Panc1 (cell line): ENCODE measurements at regions not wholly inside any gene's neighbourhood (a gene's known extent, or its start where the extent isn't known, plus 50 kb on each side); places are given as distances from the start of the nearest gene placed in this dataset.

ENCODE experiments used
- ATAC-seq: fragments of 200-7000 bp; cut with Tn5 transposase; 2 replicates; pipeline ENCODE4 v1.9.1; 2020; ENCODE audit warnings: mild to moderate bottlenecking, moderate library complexity
- BruUV-seq: library from RNA; stranded (reverse); fragments of 400-500 nt; replicated peaks from 2 replicates; lab custom pipeline; 2021; lab: Mats Ljungman, UMichigan
- CTCF ChIA-PET: fragments of 300-600 bp; sonication (Branson Sonifier 250); formaldehyde crosslinking; loops from one replicate; lab custom pipeline; 2022; ENCODE audit warnings: antibody characterized with exemption; lab: Charles Lee
- POLR2A ChIA-PET: fragments of 300-600 bp; sonication (Branson Sonifier 250); formaldehyde crosslinking; loops from one replicate; lab custom pipeline; 2022; ENCODE audit warnings: antibody characterized with exemption; lab: Charles Lee
- DNase-seq: peaks from one replicate; pipeline ENCODE4 v3.0.0-alpha.2; 2010; ENCODE audit warnings: low read depth, low spot score
- H3K27ac ChIP-seq: 2 replicates; pipeline ENCODE4 v1.5.1; 2011; ENCODE audit warnings: mild to moderate bottlenecking, low read length, inconsistent platforms
- H3K27me3 ChIP-seq: fragments of 200-500 bp; sonication (Bioruptor generic); 2 replicates; pipeline ENCODE4 v1.6.0; 2014; ENCODE audit warnings: low read length, inconsistent platforms; ENCODE audit not compliant: control insufficient read depth, insufficient read depth
- H3K36me3 ChIP-seq: fragments of 200-500 bp; sonication (Bioruptor generic); 2 replicates; pipeline ENCODE4 v1.5.1; 2014; ENCODE audit warnings: inconsistent platforms, mild to moderate bottlenecking, low read length, moderate library complexity; ENCODE audit not compliant: control insufficient read depth, insufficient read depth
- H3K4me1 ChIP-seq: 2 replicates; pipeline ENCODE4 v1.5.1; 2011; ENCODE audit warnings: inconsistent platforms, mild to moderate bottlenecking, low read length, moderate library complexity; ENCODE audit not compliant: control insufficient read depth, insufficient read depth
- H3K4me3 ChIP-seq, 2 experiments: 2 replicates each; pipeline ENCODE4 v1.5.1; 2011 to 2012; ENCODE audit warnings: low read depth in 2 of 2, low read length in 2 of 2, mild to moderate bottlenecking in 2 of 2, inconsistent platforms in 1 of 2, moderate library complexity in 1 of 2
- H3K9me3 ChIP-seq: fragments of 200-500 bp; sonication (Bioruptor generic); 2 replicates; pipeline ENCODE4 v1.5.1; 2014; ENCODE audit warnings: low read depth, mild to moderate bottlenecking, inconsistent platforms, low read length, moderate library complexity; ENCODE audit not compliant: control insufficient read depth, insufficient read depth
- POLR2AphosphoS5 ChIP-seq: IDR thresholded peaks from 2 replicates; pipeline ENCODE4 v1.6.1; 2012; ENCODE audit warnings: mild to moderate bottlenecking, low read depth, low read length, moderate library complexity
- SIN3A ChIP-seq: IDR thresholded peaks from 2 replicates; pipeline ENCODE4 v1.6.1; 2012; ENCODE audit warnings: low read depth, mild to moderate bottlenecking, low read length, moderate library complexity, borderline replicate concordance; ENCODE audit not compliant: insufficient read depth
- TCF7L2 ChIP-seq: IDR thresholded peaks from 2 replicates; pipeline ENCODE4 v1.6.1; 2011; ENCODE audit warnings: mild to moderate bottlenecking, low read depth, low read length, inconsistent platforms
- in situ Hi-C: cut with HindIII; loops from 2 replicates; pipeline ENCODE4 v1.10.0; 2016; ENCODE audit warnings: low sequenced_read_pairs, low pct_unique_long_range_greater_than_20kb
- intact Hi-C: fragments of 100-400 bp; cut with micrococcal nuclease; formaldehyde crosslinking; loops from one replicate; pipeline ENCODE4 v1.10.0; 2022; ENCODE audit not compliant: unreplicated experiment
- TF ChIP-seq, protein P1 (sequence below): fragments of 450-650 bp; IDR thresholded peaks from 2 replicates; pipeline ENCODE4 v1.5.1; 2017; ENCODE audit warnings: mild to moderate bottlenecking
- TF ChIP-seq, protein P2 (sequence below), 2 experiments: IDR thresholded peaks; 2 replicates each; pipeline ENCODE4 v1.6.1; 2011 to 2012; ENCODE audit warnings: low read depth in 2 of 2, control low read depth in 1 of 2, low read length in 1 of 2, mild to moderate bottlenecking in 1 of 2, moderate library complexity in 1 of 2; ENCODE audit not compliant: insufficient read depth in 1 of 2

DNA sequence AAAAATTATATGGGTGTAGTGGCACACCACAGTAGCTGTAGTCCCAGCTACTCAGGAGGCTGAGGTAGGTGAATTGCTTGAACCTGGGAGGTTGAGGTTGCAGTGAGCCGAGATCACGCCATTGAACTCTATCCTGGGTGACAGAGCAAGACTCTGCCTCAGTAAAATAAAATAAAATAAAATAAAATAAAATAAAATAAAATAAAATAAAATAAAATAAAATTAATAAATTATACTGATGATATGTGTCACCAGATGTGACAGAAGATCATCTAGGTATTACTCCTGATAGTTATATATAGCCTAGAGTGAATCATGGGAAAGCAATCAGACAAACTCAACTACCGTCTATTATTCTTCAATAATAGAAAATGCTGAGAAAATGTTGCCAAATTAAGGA lies 972.5 kb downstream of the MRPL39 start:
- BruUV-seq, result no TSS peak
- in situ Hi-C loops, result no loop called here

DNA sequence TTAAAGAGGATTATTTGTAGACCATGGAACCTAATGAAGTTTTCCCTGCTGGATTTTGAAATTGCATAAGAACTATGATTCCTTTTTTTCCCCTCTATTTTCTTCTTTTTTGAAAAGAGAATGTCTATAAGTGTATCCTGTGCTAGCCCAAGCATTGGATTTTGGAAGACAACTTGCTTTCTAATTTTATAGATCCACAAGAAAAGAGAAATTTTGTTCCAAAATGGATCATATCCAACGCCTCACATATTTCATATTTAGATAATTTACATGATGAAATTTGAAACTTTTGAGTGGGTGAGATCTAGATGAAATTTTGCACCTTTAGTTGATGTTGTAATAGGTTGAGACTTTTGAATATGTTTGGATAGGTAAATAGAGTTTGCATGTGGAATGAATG lies 978.7 kb downstream of the MRPL39 start:
- no peak for DNase-seq
- no TSS peak for BruUV-seq
- CTCF ChIA-PET, result no interaction called here

More for the DNA sequence above, 972.5 kb downstream of the MRPL39 start:
- no peaks in the 10 kb centered on the region for H3K4me1 ChIP-seq
- H3K4me3 ChIP-seq, result no peak overlapping the region
- DNase-seq (no peak), ATAC-seq (no peak)
- intact Hi-C loops, result no loop called here
- TF ChIP-seq POLR2AphosphoS5 (no peak), TCF7L2 (no peak), SIN3A (no peak)
- TF ChIP-seq, protein P1, sequence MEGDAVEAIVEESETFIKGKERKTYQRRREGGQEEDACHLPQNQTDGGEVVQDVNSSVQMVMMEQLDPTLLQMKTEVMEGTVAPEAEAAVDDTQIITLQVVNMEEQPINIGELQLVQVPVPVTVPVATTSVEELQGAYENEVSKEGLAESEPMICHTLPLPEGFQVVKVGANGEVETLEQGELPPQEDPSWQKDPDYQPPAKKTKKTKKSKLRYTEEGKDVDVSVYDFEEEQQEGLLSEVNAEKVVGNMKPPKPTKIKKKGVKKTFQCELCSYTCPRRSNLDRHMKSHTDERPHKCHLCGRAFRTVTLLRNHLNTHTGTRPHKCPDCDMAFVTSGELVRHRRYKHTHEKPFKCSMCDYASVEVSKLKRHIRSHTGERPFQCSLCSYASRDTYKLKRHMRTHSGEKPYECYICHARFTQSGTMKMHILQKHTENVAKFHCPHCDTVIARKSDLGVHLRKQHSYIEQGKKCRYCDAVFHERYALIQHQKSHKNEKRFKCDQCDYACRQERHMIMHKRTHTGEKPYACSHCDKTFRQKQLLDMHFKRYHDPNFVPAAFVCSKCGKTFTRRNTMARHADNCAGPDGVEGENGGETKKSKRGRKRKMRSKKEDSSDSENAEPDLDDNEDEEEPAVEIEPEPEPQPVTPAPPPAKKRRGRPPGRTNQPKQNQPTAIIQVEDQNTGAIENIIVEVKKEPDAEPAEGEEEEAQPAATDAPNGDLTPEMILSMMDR, result no peak
- TF ChIP-seq, protein P2, sequence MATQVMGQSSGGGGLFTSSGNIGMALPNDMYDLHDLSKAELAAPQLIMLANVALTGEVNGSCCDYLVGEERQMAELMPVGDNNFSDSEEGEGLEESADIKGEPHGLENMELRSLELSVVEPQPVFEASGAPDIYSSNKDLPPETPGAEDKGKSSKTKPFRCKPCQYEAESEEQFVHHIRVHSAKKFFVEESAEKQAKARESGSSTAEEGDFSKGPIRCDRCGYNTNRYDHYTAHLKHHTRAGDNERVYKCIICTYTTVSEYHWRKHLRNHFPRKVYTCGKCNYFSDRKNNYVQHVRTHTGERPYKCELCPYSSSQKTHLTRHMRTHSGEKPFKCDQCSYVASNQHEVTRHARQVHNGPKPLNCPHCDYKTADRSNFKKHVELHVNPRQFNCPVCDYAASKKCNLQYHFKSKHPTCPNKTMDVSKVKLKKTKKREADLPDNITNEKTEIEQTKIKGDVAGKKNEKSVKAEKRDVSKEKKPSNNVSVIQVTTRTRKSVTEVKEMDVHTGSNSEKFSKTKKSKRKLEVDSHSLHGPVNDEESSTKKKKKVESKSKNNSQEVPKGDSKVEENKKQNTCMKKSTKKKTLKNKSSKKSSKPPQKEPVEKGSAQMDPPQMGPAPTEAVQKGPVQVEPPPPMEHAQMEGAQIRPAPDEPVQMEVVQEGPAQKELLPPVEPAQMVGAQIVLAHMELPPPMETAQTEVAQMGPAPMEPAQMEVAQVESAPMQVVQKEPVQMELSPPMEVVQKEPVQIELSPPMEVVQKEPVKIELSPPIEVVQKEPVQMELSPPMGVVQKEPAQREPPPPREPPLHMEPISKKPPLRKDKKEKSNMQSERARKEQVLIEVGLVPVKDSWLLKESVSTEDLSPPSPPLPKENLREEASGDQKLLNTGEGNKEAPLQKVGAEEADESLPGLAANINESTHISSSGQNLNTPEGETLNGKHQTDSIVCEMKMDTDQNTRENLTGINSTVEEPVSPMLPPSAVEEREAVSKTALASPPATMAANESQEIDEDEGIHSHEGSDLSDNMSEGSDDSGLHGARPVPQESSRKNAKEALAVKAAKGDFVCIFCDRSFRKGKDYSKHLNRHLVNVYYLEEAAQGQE (IDR thresholded peaks at IDR 0.05; ENCODE audit: insufficient read depth in 1 of 2, low read depth in 2 of 2, low read length in 1 of 2), result no peak
- CTCF ChIA-PET, result no interaction called here
- H3K36me3 ChIP-seq, result no peaks in the 10 kb centered on the region
- no peaks in the 10 kb centered on the region for H3K9me3 ChIP-seq
- POLR2A ChIA-PET, result no interaction called here
- no peaks in the 10 kb centered on the region for H3K27me3 ChIP-seq
- H3K27ac ChIP-seq, result no peak overlapping the region

More for the DNA sequence above, 978.7 kb downstream of the MRPL39 start:
- Histone ChIP-seq H3K4me1 (no peaks in the 10 kb centered on the region), H3K9me3 (no peaks in the 10 kb centered on the region), H3K27ac (no peak overlapping the region), H3K4me3 (no peak overlapping the region), H3K27me3 (no peaks in the 10 kb centered on the region), H3K36me3 (no peaks in the 10 kb centered on the region)
- intact Hi-C loops, result no loop called here
- POLR2A ChIA-PET, result no interaction called here
- in situ Hi-C loops, result no loop called here
- ATAC-seq, result no peak
- TF ChIP-seq SIN3A (no peak), POLR2AphosphoS5 (no peak), TCF7L2 (no peak)
- TF ChIP-seq, protein P1, result no peak
- TF ChIP-seq, protein P2 (IDR thresholded peaks at IDR 0.05; ENCODE audit: insufficient read depth in 1 of 2, low read depth in 2 of 2, low read length in 1 of 2), result no peak
